Caco-2 (cell line): ENCODE measurements at regions not wholly inside any gene's neighbourhood (a gene's known extent, or its start where the extent isn't known, plus 50 kb on each side); places are given as distances from the start of the nearest gene placed in this dataset.

Experiments
- BruUV-seq: library from RNA; stranded (reverse); fragments of 400-500 nt; replicated peaks from 2 replicates; lab custom pipeline; 2021; lab: Mats Ljungman, UMichigan
- CTCF ChIA-PET: fragments of 300-600 bp; sonication (Branson Sonifier 250); formaldehyde crosslinking; loops from one replicate; lab custom pipeline; 2022; ENCODE audit warnings: antibody characterized with exemption; lab: Charles Lee
- POLR2A ChIA-PET: fragments of 300-600 bp; sonication (Branson Sonifier 250); formaldehyde crosslinking; loops from one replicate; lab custom pipeline; 2022; ENCODE audit warnings: antibody characterized with exemption; lab: Charles Lee
- DNase-seq, 2 experiments: peaks; one replicate each; pipeline versions ENCODE4 v3.0.0 to v3.0.0-alpha.2; 2020 to 2022
- H3K27me3 ChIP-seq: replicated peaks from 2 replicates; pipeline ENCODE4 v1.6.0; 2011; ENCODE audit warnings: low read length; ENCODE audit not compliant: control insufficient read depth, insufficient read depth
- H3K36me3 ChIP-seq: 2 replicates; pipeline ENCODE4 v1.5.1; 2011; ENCODE audit warnings: low read length; ENCODE audit not compliant: control insufficient read depth, insufficient read depth
- H3K4me1 ChIP-seq: fragments of 250-450 bp; sonication (Bioruptor Pico); 2 replicates; pipeline ENCODE4 v1.5.1; 2020; ENCODE audit warnings: mild to moderate bottlenecking
- H3K4me3 ChIP-seq: 2 replicates; pipeline ENCODE4 v1.5.1; 2011; ENCODE audit warnings: low read depth, mild to moderate bottlenecking, control low read depth, low read length
- H3K9me3 ChIP-seq: fragments of 250-450 bp; sonication (Bioruptor Pico); 2 replicates; pipeline ENCODE4 v1.5.1; 2020; ENCODE audit warnings: mild to moderate bottlenecking, moderate library complexity
- H3K27ac Mint-ChIP-seq: one replicate; pipeline ENCODE4 v1.8.0; 2022; ENCODE audit warnings: mixed read lengths; ENCODE audit not compliant: unreplicated experiment
- H3K27me3 Mint-ChIP-seq: one replicate; pipeline ENCODE4 v1.8.0; 2022; ENCODE audit warnings: mixed read lengths; ENCODE audit not compliant: insufficient read depth, unreplicated experiment
- H3K36me3 Mint-ChIP-seq: one replicate; pipeline ENCODE4 v1.8.0; 2022; ENCODE audit warnings: mild to moderate bottlenecking, mixed read lengths; ENCODE audit not compliant: insufficient read depth, unreplicated experiment
- H3K4me1 Mint-ChIP-seq: one replicate; pipeline ENCODE4 v1.8.0; 2022; ENCODE audit warnings: low read depth, mixed read lengths; ENCODE audit not compliant: unreplicated experiment
- H3K4me3 Mint-ChIP-seq: one replicate; pipeline ENCODE4 v1.8.0; 2022; ENCODE audit warnings: mild to moderate bottlenecking, moderate library complexity, mixed read lengths; ENCODE audit not compliant: unreplicated experiment
- H3K9me3 Mint-ChIP-seq: one replicate; pipeline ENCODE4 v1.8.0; 2022; ENCODE audit warnings: mixed read lengths; ENCODE audit not compliant: unreplicated experiment
- intact Hi-C: fragments of 100-400 bp; cut with micrococcal nuclease; formaldehyde crosslinking; loops from one replicate; pipeline ENCODE4 v1.10.0; 2022; ENCODE audit not compliant: unreplicated experiment
- TF ChIP-seq, protein P1 (sequence below), 2 experiments: fragments of 200-600 bp in 1 of 2; IDR thresholded peaks; 1 replicate in 1 of 2; 2 replicates in 1 of 2; pipeline versions ENCODE4 v1.5.1 to v1.8.0; 2011 to 2022; ENCODE audit warnings: antibody characterized with exemption in 1 of 2, control low read depth in 1 of 2, inconsistent platforms in 1 of 2, low read depth in 1 of 2, low read length in 1 of 2, mild to moderate bottlenecking in 1 of 2, moderate library complexity in 1 of 2; ENCODE audit not compliant: insufficient read depth in 1 of 2, severe bottlenecking in 1 of 2, unreplicated experiment in 1 of 2

DNA sequence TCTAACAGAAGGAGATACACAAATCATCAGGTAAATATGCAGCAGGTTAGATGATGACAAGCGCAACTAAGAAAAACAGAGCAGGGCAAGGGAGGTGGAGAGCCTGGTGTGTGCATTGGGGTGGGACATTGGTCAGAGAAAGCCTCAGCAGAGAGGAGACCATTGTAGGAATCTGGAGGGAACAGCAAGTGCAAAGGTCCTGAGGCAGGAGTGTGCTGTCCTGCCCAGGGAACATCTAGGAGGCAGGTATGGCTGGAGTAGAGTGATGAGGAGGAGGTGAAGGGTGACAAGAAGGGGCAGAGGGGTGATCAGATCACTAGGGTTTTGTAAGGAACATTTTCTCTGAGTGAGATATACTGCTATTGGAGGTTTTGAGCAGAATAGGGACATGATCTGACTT is 90.1 kb downstream of the NCR2 start:
- no peak overlapping the region for H3K4me3 ChIP-seq
- H3K36me3 ChIP-seq = no peaks in the 10 kb centered on the region
- no TSS peak for BruUV-seq
- TF ChIP-seq, protein P1, sequence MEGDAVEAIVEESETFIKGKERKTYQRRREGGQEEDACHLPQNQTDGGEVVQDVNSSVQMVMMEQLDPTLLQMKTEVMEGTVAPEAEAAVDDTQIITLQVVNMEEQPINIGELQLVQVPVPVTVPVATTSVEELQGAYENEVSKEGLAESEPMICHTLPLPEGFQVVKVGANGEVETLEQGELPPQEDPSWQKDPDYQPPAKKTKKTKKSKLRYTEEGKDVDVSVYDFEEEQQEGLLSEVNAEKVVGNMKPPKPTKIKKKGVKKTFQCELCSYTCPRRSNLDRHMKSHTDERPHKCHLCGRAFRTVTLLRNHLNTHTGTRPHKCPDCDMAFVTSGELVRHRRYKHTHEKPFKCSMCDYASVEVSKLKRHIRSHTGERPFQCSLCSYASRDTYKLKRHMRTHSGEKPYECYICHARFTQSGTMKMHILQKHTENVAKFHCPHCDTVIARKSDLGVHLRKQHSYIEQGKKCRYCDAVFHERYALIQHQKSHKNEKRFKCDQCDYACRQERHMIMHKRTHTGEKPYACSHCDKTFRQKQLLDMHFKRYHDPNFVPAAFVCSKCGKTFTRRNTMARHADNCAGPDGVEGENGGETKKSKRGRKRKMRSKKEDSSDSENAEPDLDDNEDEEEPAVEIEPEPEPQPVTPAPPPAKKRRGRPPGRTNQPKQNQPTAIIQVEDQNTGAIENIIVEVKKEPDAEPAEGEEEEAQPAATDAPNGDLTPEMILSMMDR (IDR thresholded peaks at IDR 0.05; ENCODE audit: insufficient read depth in 1 of 2, low read depth in 1 of 2, low read length in 1 of 2, severe bottlenecking in 1 of 2, unreplicated experiment in 1 of 2) = no peak
- no peak for DNase-seq
- Mint-ChIP-seq H3K36me3 (no peaks in the 10 kb centered on the region), H3K9me3 (no peaks in the 10 kb centered on the region), H3K27me3 (no peaks in the 10 kb centered on the region), H3K27ac (no peak overlapping the region), H3K4me3 (no peak overlapping the region), H3K4me1 (no peaks in the 10 kb centered on the region)
- peaks cover 31% of the 10 kb centered on the region for H3K4me1 ChIP-seq
- CTCF ChIA-PET = interaction anchor here (0.6 to 2.1 kb wide), 6 partner anchors 26 to 267 kb away, joined by 3 to 8 read pairs (median 6); no protein-coding TSS in a partner anchor
- no peaks in the 10 kb centered on the region for H3K9me3 ChIP-seq
- POLR2A ChIA-PET = interaction anchor here (0.6 kb wide), 1 partner anchor 153 kb away, joined by 12 read pairs; no protein-coding TSS in a partner anchor
- H3K27me3 ChIP-seq = no peaks in the 10 kb centered on the region
- intact Hi-C loops = loop anchor here (2.0 kb wide), 1 partner anchor 121 kb away; the partner anchor contains the start of gene FOXP4

DNA sequence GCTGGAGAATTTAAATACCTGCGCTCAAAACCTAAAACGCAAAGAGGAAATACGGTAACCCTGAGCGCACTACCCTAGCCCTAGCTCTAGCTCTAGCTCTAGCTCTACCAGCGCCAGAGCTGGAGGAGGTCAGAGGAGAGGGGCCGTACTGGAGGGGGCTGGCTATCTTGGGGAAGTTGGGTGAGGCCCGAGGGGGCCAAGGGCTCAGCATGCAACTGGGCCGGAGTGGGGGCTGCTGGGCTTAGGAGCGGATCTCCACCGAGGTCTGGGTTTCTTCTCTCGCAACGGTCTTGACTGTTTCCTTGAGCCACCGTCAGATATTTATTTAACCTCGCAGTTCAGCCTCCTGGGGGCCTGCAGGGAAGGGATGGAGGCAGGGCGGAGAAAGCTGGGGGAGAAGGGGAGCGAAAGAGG is 91.0 kb downstream of the NCR2 start:
- Mint-ChIP-seq H3K36me3 (no peaks in the 10 kb centered on the region), H3K27me3 (no peaks in the 10 kb centered on the region), H3K27ac (no peak overlapping the region), H3K9me3 (no peaks in the 10 kb centered on the region), H3K4me1 (no peaks in the 10 kb centered on the region), H3K4me3 (no peak overlapping the region)
- H3K4me3 ChIP-seq = no peak overlapping the region
- CTCF ChIA-PET = interaction anchor here (0.6 to 2.1 kb wide), 5 partner anchors 25 to 256 kb away, joined by 3 to 7 read pairs (median 6); no protein-coding TSS in a partner anchor
- BruUV-seq = no TSS peak
- intact Hi-C loops = no loop called here
- TF ChIP-seq, protein P1 (IDR thresholded peaks at IDR 0.05; ENCODE audit: insufficient read depth in 1 of 2, low read depth in 1 of 2, low read length in 1 of 2, severe bottlenecking in 1 of 2, unreplicated experiment in 1 of 2) = no peak
- H3K27me3 ChIP-seq = no peaks in the 10 kb centered on the region
- peaks cover 31% of the 10 kb centered on the region for H3K4me1 ChIP-seq
- H3K36me3 ChIP-seq = no peaks in the 10 kb centered on the region
- no peak for DNase-seq
- H3K9me3 ChIP-seq = no peaks in the 10 kb centered on the region
- POLR2A ChIA-PET = no interaction called here

GRCh38 chr6:41426888-41427641 is 91.7 kb downstream of the NCR2 start:
- no TSS peak for BruUV-seq
- no peak for DNase-seq
- TF ChIP-seq, protein P1 (IDR thresholded peaks at IDR 0.05; ENCODE audit: insufficient read depth in 1 of 2, low read depth in 1 of 2, low read length in 1 of 2, severe bottlenecking in 1 of 2, unreplicated experiment in 1 of 2) = no peak
- CTCF ChIA-PET = interaction anchor here (1.0 to 1.2 kb wide), 2 partner anchors 24 to 175 kb away, joined by 5 to 6 read pairs; no protein-coding TSS in a partner anchor
- peak overlapping the region; percentile 55 for H3K4me3 ChIP-seq
- Mint-ChIP-seq H3K27me3 (no peaks in the 10 kb centered on the region), H3K9me3 (no peaks in the 10 kb centered on the region), H3K4me3 (peak overlapping the region; percentile 66), H3K4me1 (peaks cover 4% of the 10 kb centered on the region), H3K27ac (no peak overlapping the region), H3K36me3 (no peaks in the 10 kb centered on the region)
- no peaks in the 10 kb centered on the region for H3K9me3 ChIP-seq
- intact Hi-C loops = no loop called here
- no peaks in the 10 kb centered on the region for H3K36me3 ChIP-seq
- no peaks in the 10 kb centered on the region for H3K27me3 ChIP-seq
- H3K4me1 ChIP-seq = peaks cover 31% of the 10 kb centered on the region
- POLR2A ChIA-PET = no interaction called here
